NCI-H82 (cell line): ENCODE measurements at regions not wholly inside any gene's neighbourhood (a gene's known extent, or its start where the extent isn't known, plus 50 kb on each side); places are given as distances from the start of the nearest gene placed in this dataset.
"Not testable (repeated sequence)": the region's sequence is repeated elsewhere in the genome, so short reads cannot be mapped to it uniquely, and the experiment has no call there.

ENCODE experiments used
- DNase-seq: peaks from one replicate; lab custom pipeline; 2025; lab: John Stamatoyannopoulos, UW

- no peak for DNase-seq
Measured at GRCh38 chr12:29961231-29961630, 177.5 kb upstream of the TMTC1 start.

- no peak for DNase-seq
Measured at GRCh38 chr12:29960122-29960521, 176.4 kb upstream of the TMTC1 start.

- no peak for DNase-seq
Measured at GRCh38 chr12:29957835-29958234, 174.1 kb upstream of the TMTC1 start.

GRCh38 chr12:29945904-29946303 is 162.2 kb upstream of the TMTC1 start:
- DNase-seq: no peak

- peak; percentile 50 for DNase-seq
Measured at GRCh38 chr12:29944269-29945000, 160.7 kb upstream of the TMTC1 start.

GRCh38 chr12:29943683-29944082 is 159.9 kb upstream of the TMTC1 start:
- DNase-seq: no peak

GRCh38 chr12:29940811-29941210 is 157.1 kb upstream of the TMTC1 start:
- DNase-seq: no peak

GRCh38 chr12:29930503-29930902 is 146.8 kb upstream of the TMTC1 start:
- no peak for DNase-seq

- no peak for DNase-seq
Measured at GRCh38 chr12:29929295-29929694, 145.6 kb upstream of the TMTC1 start.

GRCh38 chr12:29921307-29921706 is 137.6 kb upstream of the TMTC1 start:
- DNase-seq: peak; percentile 14

GRCh38 chr12:29908157-29908556 is 124.4 kb upstream of the TMTC1 start:
- DNase-seq: no peak

- DNase-seq: no peak
Measured at GRCh38 chr12:29907461-29907860, 123.7 kb upstream of the TMTC1 start.

- DNase-seq: no peak
Measured at GRCh38 chr12:29902043-29902442, 118.3 kb upstream of the TMTC1 start.

- DNase-seq: peak; percentile 67
Measured at GRCh38 chr12:29901585-29901984, 117.8 kb upstream of the TMTC1 start.

- no peak for DNase-seq
Measured at GRCh38 chr12:29899212-29899931, 115.6 kb upstream of the TMTC1 start.

GRCh38 chr12:29895966-29896365 is 112.2 kb upstream of the TMTC1 start:
- no peak for DNase-seq

- DNase-seq: no peak
Measured at GRCh38 chr12:29893002-29893401, 109.3 kb upstream of the TMTC1 start.

- no peak for DNase-seq
Measured at GRCh38 chr12:29891792-29892191, 108.0 kb upstream of the TMTC1 start.

GRCh38 chr12:29889737-29890136 is 106.0 kb upstream of the TMTC1 start:
- DNase-seq: peak; percentile 65

- no peak for DNase-seq
Measured at GRCh38 chr12:29888777-29889176, 105.0 kb upstream of the TMTC1 start.

GRCh38 chr12:29884957-29885356 is 101.2 kb upstream of the TMTC1 start:
- not testable (repeated sequence) for DNase-seq

- no peak for DNase-seq
Measured at GRCh38 chr12:29883941-29884554, 100.3 kb upstream of the TMTC1 start.

- DNase-seq: no peak
Measured at GRCh38 chr12:29883525-29883924, 99.8 kb upstream of the TMTC1 start.
